HepG2 (cell line): ENCODE measurements at regions not wholly inside any gene's neighbourhood (a gene's known extent, or its start where the extent isn't known, plus 50 kb on each side); places are given as distances from the start of the nearest gene placed in this dataset.

Experiments
- ATAC-seq: fragments of 200-7000 bp; cut with Tn5 transposase; 3 replicates; pipeline ENCODE4 v1.9.1; 2020; ENCODE audit warnings: mild to moderate bottlenecking, moderate library complexity
- BruUV-seq: library from RNA; stranded (reverse); fragments of 400-500 nt; replicated peaks from 2 replicates; lab custom pipeline; 2021; lab: Mats Ljungman, UMichigan
- CTCF ChIA-PET: fragments of 300-600 bp; formaldehyde crosslinking; extraction: SDS; loops from one replicate; lab custom pipeline; 2021; ENCODE audit warnings: low total read pairs, inconsistent platforms, low intra/inter-chr PET ratio; lab: Yijun Ruan, JAX
- POLR2A ChIA-PET: fragments of 350-600 bp; sonication (Branson Sonifier 250); formaldehyde crosslinking; loops from one replicate; lab custom pipeline; 2020; ENCODE audit warnings: antibody characterized with exemption, inconsistent platforms; lab: Yijun Ruan, JAX
- DNase-seq: peaks from one replicate; pipeline ENCODE4 v3.0.0-alpha.2; 2015; ENCODE audit warnings: low spot score
- FAIRE-seq: peaks from 3 replicates; lab custom pipeline; 2011; peaks lifted over from hg19 to GRCh38; lab: Jason Lieb, UNC
- H2AFZ ChIP-seq: one replicate; pipeline ENCODE4 v1.6.1; 2011; ENCODE audit warnings: low read length, inconsistent platforms
- H3K27ac ChIP-seq: fragments of 300-600 bp; 3 replicates; pipeline ENCODE4 v1.8.0; 2011; ENCODE audit warnings: mixed run types, mild to moderate bottlenecking, mixed read lengths, low read length, inconsistent platforms; ENCODE audit not compliant: insufficient read depth; ENCODE audit errors: extremely low read length
- H3K27me3 ChIP-seq, 2 experiments: fragments of 200-600 bp in 1 of 2; 2 replicates in 1 of 2; 3 replicates in 1 of 2; pipeline versions ENCODE4 v1.6.0 to v1.8.0; 2011; ENCODE audit warnings: low read length in 2 of 2, mild to moderate bottlenecking in 2 of 2, moderate library complexity in 2 of 2, inconsistent platforms in 1 of 2; ENCODE audit not compliant: insufficient read depth in 2 of 2, control insufficient read depth in 1 of 2
- H3K36me3 ChIP-seq, 2 experiments: fragments of 200-600 bp in 1 of 2; replicated peaks in 1 of 2; 2 replicates in 1 of 2; 3 replicates in 1 of 2; pipeline versions ENCODE4 v1.5.1 to v1.8.0; 2011; ENCODE audit warnings: low read length in 2 of 2, inconsistent platforms in 1 of 2; ENCODE audit not compliant: insufficient read depth in 2 of 2, control insufficient read depth in 1 of 2
- H3K4me1 ChIP-seq: 2 replicates; pipeline ENCODE4 v1.5.1; 2012; ENCODE audit warnings: low read length, inconsistent platforms; ENCODE audit not compliant: insufficient read depth
- H3K4me2 ChIP-seq: 2 replicates; pipeline ENCODE4 v1.6.0; 2011; ENCODE audit warnings: low read depth, low read length, inconsistent platforms
- H3K4me3 ChIP-seq, 3 experiments: fragments of 200-600 bp in 1 of 3; sonication (generic), shearing (Covaris generic) in 1 of 3; replicated peaks in 1 of 3; 2 replicates each; pipeline ENCODE4 v1.5.1; 2011 to 2016; ENCODE audit warnings: low read length in 3 of 3, inconsistent platforms in 2 of 3, low read depth in 2 of 3, mild to moderate bottlenecking in 2 of 3, control low read depth in 1 of 3, mixed read lengths in 1 of 3; ENCODE audit not compliant: insufficient read depth in 1 of 3
- H3K79me2 ChIP-seq: one replicate; pipeline ENCODE4 v1.6.1; 2011; ENCODE audit warnings: low read length, inconsistent platforms; ENCODE audit not compliant: insufficient read depth
- H3K9ac ChIP-seq: 2 replicates; pipeline ENCODE4 v1.6.0; 2011; ENCODE audit warnings: mild to moderate bottlenecking, low read depth, low read length, inconsistent platforms; ENCODE audit not compliant: insufficient read depth
- H3K9me3 ChIP-seq: 2 replicates; pipeline ENCODE4 v1.5.1; 2012; ENCODE audit warnings: mild to moderate bottlenecking, low read length
- H4K20me1 ChIP-seq: 2 replicates; pipeline ENCODE4 v1.6.0; 2011; ENCODE audit warnings: inconsistent platforms, mild to moderate bottlenecking, low read length, moderate library complexity; ENCODE audit not compliant: insufficient read depth
- DPF2 ChIP-seq: sonication (generic); formaldehyde crosslinking; IDR thresholded peaks from 2 replicates; pipeline ENCODE4 v1.4.0; 2020; ENCODE audit warnings: mild to moderate bottlenecking, low read depth, missing genetic modification reagents, borderline replicate concordance
- ELF3 ChIP-seq: IDR thresholded peaks from 2 replicates; pipeline ENCODE4 v1.6.1; 2016; ENCODE audit warnings: missing genetic modification reagents, missing compliant biosample characterization
- MTF2 ChIP-seq: sonication (generic); formaldehyde crosslinking; IDR thresholded peaks from 2 replicates; pipeline ENCODE4 v1.5.0; 2020; ENCODE audit warnings: missing genetic modification reagents, borderline replicate concordance
- MXD4 ChIP-seq: IDR thresholded peaks from 2 replicates; pipeline ENCODE4 v1.6.1; 2016; ENCODE audit warnings: mild to moderate bottlenecking, missing biosample characterization, missing genetic modification reagents
- NKX3-1 ChIP-seq: sonication (generic); formaldehyde crosslinking; IDR thresholded peaks from 2 replicates; pipeline ENCODE4 v1.5.0; 2020; ENCODE audit warnings: missing genetic modification reagents
- NRL ChIP-seq: sonication (generic); formaldehyde crosslinking; IDR thresholded peaks from 2 replicates; pipeline ENCODE4 v1.5.0; 2020; ENCODE audit warnings: missing genetic modification reagents, mild to moderate bottlenecking, moderate library complexity, borderline replicate concordance
- PAX8 ChIP-seq: sonication (generic); formaldehyde crosslinking; IDR thresholded peaks from 2 replicates; pipeline ENCODE4 v1.8.0; 2022; ENCODE audit warnings: mild to moderate bottlenecking, missing genetic modification reagents, borderline replicate concordance
- PBX2 ChIP-seq: IDR thresholded peaks from 2 replicates; pipeline ENCODE4 v1.6.1; 2016; ENCODE audit warnings: control low read depth
- SIN3A ChIP-seq: IDR thresholded peaks from 2 replicates; pipeline ENCODE4 v1.6.1; 2011; ENCODE audit warnings: low read depth, mild to moderate bottlenecking, control low read depth, low read length, borderline replicate concordance
- TEF ChIP-seq: sonication (generic); formaldehyde crosslinking; IDR thresholded peaks from 2 replicates; pipeline ENCODE4 v1.5.0; 2020; ENCODE audit warnings: missing genetic modification reagents
- ZC3H13 ChIP-seq: sonication (generic); formaldehyde crosslinking; IDR thresholded peaks from 2 replicates; pipeline ENCODE4 v1.8.1; 2023; ENCODE audit warnings: mild to moderate bottlenecking, missing genetic modification reagents, moderate library complexity
- ZC3H4 ChIP-seq: sonication (generic); formaldehyde crosslinking; IDR thresholded peaks from 2 replicates; pipeline ENCODE4 v1.4.0; 2020; ENCODE audit warnings: missing genetic modification reagents, borderline replicate concordance
- ZNF20 ChIP-seq: sonication (generic); formaldehyde crosslinking; IDR thresholded peaks from 2 replicates; pipeline ENCODE4 v1.4.0; 2020; ENCODE audit warnings: mild to moderate bottlenecking, moderate library complexity, missing genetic modification reagents
- ZNF292 ChIP-seq: sonication (generic); formaldehyde crosslinking; IDR thresholded peaks from 2 replicates; pipeline ENCODE4 v1.8.1; 2022; ENCODE audit warnings: mild to moderate bottlenecking, low read depth, missing genetic modification reagents, borderline replicate concordance
- ZNF501 ChIP-seq: sonication (generic); formaldehyde crosslinking; IDR thresholded peaks from 2 replicates; pipeline ENCODE4 v1.5.1; 2020; ENCODE audit warnings: mild to moderate bottlenecking, moderate library complexity, missing genetic modification reagents
- ZNF510 ChIP-seq: sonication (generic); formaldehyde crosslinking; IDR thresholded peaks from 2 replicates; pipeline ENCODE4 v1.4.0; 2020; ENCODE audit warnings: low read depth, mild to moderate bottlenecking, missing genetic modification reagents
- ZNF883 ChIP-seq: sonication (generic); formaldehyde crosslinking; IDR thresholded peaks from 2 replicates; pipeline ENCODE4 v1.5.1; 2020; ENCODE audit warnings: mild to moderate bottlenecking, missing genetic modification reagents; ENCODE audit errors: not compliant biosample characterization
- WGBS: methylation state at CpG from one replicate; pipeline ENCODE4 v1.1.6; 2017; ENCODE audit warnings: low lambda C conversion rate; 5-methylcytosine and 5-hydroxymethylcytosine counted together
- in situ Hi-C: cut with HindIII; loops from 2 replicates; pipeline ENCODE4 v1.10.0; 2017; ENCODE audit warnings: low pct_unique_long_range_greater_than_20kb; ENCODE audit not compliant: extremely low pct_ligation_motif_present
- intact Hi-C: fragments of 100-400 bp; cut with micrococcal nuclease; formaldehyde crosslinking; loops from one replicate; pipeline ENCODE4 v1.10.0; 2022; ENCODE audit not compliant: unreplicated experiment

GRCh38 chr12:20181416-20182180 is 186.7 kb upstream of the PDE3A start (continued):
- TF ChIP-seq MXD4 (CRISPR knock-in tag) (no peak), NRL (no peak)

- intact Hi-C loops: no loop called here
Measured at GRCh38 chr12:20183563-20183962, 184.8 kb upstream of the PDE3A start.

GRCh38 chr12:20184514-20184913 is 183.8 kb upstream of the PDE3A start:
- no TSS peak for BruUV-seq
- ChIA-PET CTCF (no interaction called here), POLR2A (no interaction called here)
- no peaks in the 10 kb centered on the region for H4K20me1 ChIP-seq
- in situ Hi-C loops: no loop called here
- peaks cover 12% of the 10 kb centered on the region for H3K4me1 ChIP-seq
- no peak overlapping the region for H3K4me3 ChIP-seq
- no peaks in the 10 kb centered on the region for H3K27me3 ChIP-seq
- no peaks in the 10 kb centered on the region for H3K9me3 ChIP-seq
- no peak overlapping the region for H3K27ac ChIP-seq
- no peak for FAIRE-seq
- WGBS: 15% methylated on average over 4 of the region's 4 CpGs
- no peaks in the 10 kb centered on the region for H3K79me2 ChIP-seq
- DNase-seq: no peak
- no peaks in the 10 kb centered on the region for H3K36me3 ChIP-seq
- no peak overlapping the region for H3K9ac ChIP-seq
- no peak overlapping the region for H2AFZ ChIP-seq
- no peak for ATAC-seq
- intact Hi-C loops: no loop called here
- H3K4me2 ChIP-seq: no peak overlapping the region
- TF ChIP-seq SIN3A (no peak), DPF2 (CRISPR knock-in tag) (no peak), ZNF292 (CRISPR knock-in tag) (no peak), TEF (CRISPR knock-in tag) (no peak), ZC3H4 (CRISPR knock-in tag) (no peak), ELF3 (CRISPR knock-in tag) (no peak), ZNF510 (CRISPR knock-in tag) (no peak), ZNF20 (CRISPR knock-in tag) (no peak), ZNF501 (CRISPR knock-in tag) (no peak), PBX2 (no peak), MTF2 (no peak), NKX3-1 (CRISPR knock-in tag) (no peak), PAX8 (no peak), ZC3H13 (CRISPR knock-in tag) (no peak)

More at GRCh38 chr12:20183563-20183962, 184.8 kb upstream of the PDE3A start:
- H3K27ac ChIP-seq: no peak overlapping the region
- no TSS peak for BruUV-seq
- no peaks in the 10 kb centered on the region for H3K9me3 ChIP-seq
- H3K4me3 ChIP-seq: no peak overlapping the region
- no peaks in the 10 kb centered on the region for H3K79me2 ChIP-seq
- in situ Hi-C loops: no loop called here
- H3K27me3 ChIP-seq: no peaks in the 10 kb centered on the region
- no peak overlapping the region for H3K4me2 ChIP-seq
- no peaks in the 10 kb centered on the region for H4K20me1 ChIP-seq
- no peak for FAIRE-seq
- peaks cover 3% of the 10 kb centered on the region for H3K4me1 ChIP-seq
- POLR2A ChIA-PET: no interaction called here
- DNase-seq: no peak
- no peak for ATAC-seq
- no peaks in the 10 kb centered on the region for H3K36me3 ChIP-seq
- 0% methylated on average over 1 of the region's 1 CpG for WGBS
- no peak overlapping the region for H2AFZ ChIP-seq
- no peak overlapping the region for H3K9ac ChIP-seq
- no peak for TF ChIP-seq ZNF883 (CRISPR knock-in tag)
- TF ChIP-seq, all 625 proteins: peak for 0
- CTCF ChIA-PET: no interaction called here
